HCT116 (cell line): ENCODE measurements at regions not wholly inside any gene's neighbourhood (a gene's known extent, or its start where the extent isn't known, plus 50 kb on each side); places are given as distances from the start of the nearest gene placed in this dataset.

Experiments
- EZH2 ChIP-seq: fragments of 200-600 bp; sonication (generic); IDR thresholded peaks from 2 replicates; pipeline ENCODE4 v1.6.1; 2017; ENCODE audit warnings: antibody characterized with exemption, mixed run types
- POLR2A ChIP-seq: IDR thresholded peaks from 2 replicates; pipeline ENCODE4 v1.7.0; 2011; ENCODE audit warnings: borderline replicate concordance; ENCODE audit not compliant: insufficient read depth, insufficient read length; ENCODE audit errors: extremely low read depth
- YY1 ChIP-seq: IDR thresholded peaks from 2 replicates; pipeline ENCODE4 v1.6.1; 2011; ENCODE audit warnings: low read length, low read depth, moderate library complexity, mild to moderate bottlenecking; ENCODE audit not compliant: insufficient replicate concordance; ENCODE audit errors: extremely low read depth
- TF ChIP-seq, protein P1 (sequence below), 3 experiments: fragments of 200-600 bp in 1 of 3; sonication (generic) in 1 of 3; IDR thresholded peaks in 2 of 3; conservative IDR thresholded peaks in 1 of 3; 2 replicates each; pipeline ENCODE4 v1.5.1; 2012 to 2017; ENCODE audit warnings: low read depth in 2 of 3, low read length in 2 of 3, antibody characterized with exemption in 1 of 3, borderline replicate concordance in 1 of 3, control low read depth in 1 of 3, mild to moderate bottlenecking in 1 of 3, mixed read lengths in 1 of 3, mixed run types in 1 of 3, moderate library complexity in 1 of 3; ENCODE audit not compliant: insufficient read depth in 1 of 3
- TF ChIP-seq, protein P2 (sequence below): IDR thresholded peaks from 2 replicates; pipeline ENCODE4 v1.6.1; 2012; ENCODE audit warnings: low read depth

GRCh38 chr3:177606891-177607290, 409.6 kb upstream of the TBL1XR1 start:
- TF ChIP-seq POLR2A (no peak), YY1 (no peak), EZH2 (no peak)
- TF ChIP-seq, protein P1, sequence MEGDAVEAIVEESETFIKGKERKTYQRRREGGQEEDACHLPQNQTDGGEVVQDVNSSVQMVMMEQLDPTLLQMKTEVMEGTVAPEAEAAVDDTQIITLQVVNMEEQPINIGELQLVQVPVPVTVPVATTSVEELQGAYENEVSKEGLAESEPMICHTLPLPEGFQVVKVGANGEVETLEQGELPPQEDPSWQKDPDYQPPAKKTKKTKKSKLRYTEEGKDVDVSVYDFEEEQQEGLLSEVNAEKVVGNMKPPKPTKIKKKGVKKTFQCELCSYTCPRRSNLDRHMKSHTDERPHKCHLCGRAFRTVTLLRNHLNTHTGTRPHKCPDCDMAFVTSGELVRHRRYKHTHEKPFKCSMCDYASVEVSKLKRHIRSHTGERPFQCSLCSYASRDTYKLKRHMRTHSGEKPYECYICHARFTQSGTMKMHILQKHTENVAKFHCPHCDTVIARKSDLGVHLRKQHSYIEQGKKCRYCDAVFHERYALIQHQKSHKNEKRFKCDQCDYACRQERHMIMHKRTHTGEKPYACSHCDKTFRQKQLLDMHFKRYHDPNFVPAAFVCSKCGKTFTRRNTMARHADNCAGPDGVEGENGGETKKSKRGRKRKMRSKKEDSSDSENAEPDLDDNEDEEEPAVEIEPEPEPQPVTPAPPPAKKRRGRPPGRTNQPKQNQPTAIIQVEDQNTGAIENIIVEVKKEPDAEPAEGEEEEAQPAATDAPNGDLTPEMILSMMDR (IDR thresholded peaks at IDR 0.05 in 2 of 3, conservative IDR thresholded peaks at IDR 0.05 in 1 of 3; ENCODE audit: borderline replicate concordance in 1 of 3, insufficient read depth in 1 of 3, low read depth in 2 of 3, low read length in 2 of 3), result no peak
- TF ChIP-seq, protein P2, sequence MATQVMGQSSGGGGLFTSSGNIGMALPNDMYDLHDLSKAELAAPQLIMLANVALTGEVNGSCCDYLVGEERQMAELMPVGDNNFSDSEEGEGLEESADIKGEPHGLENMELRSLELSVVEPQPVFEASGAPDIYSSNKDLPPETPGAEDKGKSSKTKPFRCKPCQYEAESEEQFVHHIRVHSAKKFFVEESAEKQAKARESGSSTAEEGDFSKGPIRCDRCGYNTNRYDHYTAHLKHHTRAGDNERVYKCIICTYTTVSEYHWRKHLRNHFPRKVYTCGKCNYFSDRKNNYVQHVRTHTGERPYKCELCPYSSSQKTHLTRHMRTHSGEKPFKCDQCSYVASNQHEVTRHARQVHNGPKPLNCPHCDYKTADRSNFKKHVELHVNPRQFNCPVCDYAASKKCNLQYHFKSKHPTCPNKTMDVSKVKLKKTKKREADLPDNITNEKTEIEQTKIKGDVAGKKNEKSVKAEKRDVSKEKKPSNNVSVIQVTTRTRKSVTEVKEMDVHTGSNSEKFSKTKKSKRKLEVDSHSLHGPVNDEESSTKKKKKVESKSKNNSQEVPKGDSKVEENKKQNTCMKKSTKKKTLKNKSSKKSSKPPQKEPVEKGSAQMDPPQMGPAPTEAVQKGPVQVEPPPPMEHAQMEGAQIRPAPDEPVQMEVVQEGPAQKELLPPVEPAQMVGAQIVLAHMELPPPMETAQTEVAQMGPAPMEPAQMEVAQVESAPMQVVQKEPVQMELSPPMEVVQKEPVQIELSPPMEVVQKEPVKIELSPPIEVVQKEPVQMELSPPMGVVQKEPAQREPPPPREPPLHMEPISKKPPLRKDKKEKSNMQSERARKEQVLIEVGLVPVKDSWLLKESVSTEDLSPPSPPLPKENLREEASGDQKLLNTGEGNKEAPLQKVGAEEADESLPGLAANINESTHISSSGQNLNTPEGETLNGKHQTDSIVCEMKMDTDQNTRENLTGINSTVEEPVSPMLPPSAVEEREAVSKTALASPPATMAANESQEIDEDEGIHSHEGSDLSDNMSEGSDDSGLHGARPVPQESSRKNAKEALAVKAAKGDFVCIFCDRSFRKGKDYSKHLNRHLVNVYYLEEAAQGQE, result no peak
